H1 (cell line): ENCODE measurements at regions not wholly inside any gene's neighbourhood (a gene's known extent, or its start where the extent isn't known, plus 50 kb on each side); places are given as distances from the start of the nearest gene placed in this dataset.

Source experiments
- CTCF ChIA-PET: fragments of 300-600 bp; sonication (Branson Sonifier 250); formaldehyde crosslinking; loops from one replicate; lab custom pipeline; 2021; ENCODE audit not compliant: partially characterized antibody; lab: Charles Lee
- POLR2A ChIA-PET: fragments of 300-600 bp; sonication (Branson Sonifier 250); formaldehyde crosslinking; loops from one replicate; lab custom pipeline; 2021; ENCODE audit warnings: inconsistent platforms; ENCODE audit not compliant: partially characterized antibody; lab: Charles Lee
- DNase-seq, 2 experiments: peaks; one replicate each; pipeline versions ENCODE4 v3.0.0 to v3.0.0-alpha.2; 2010 to 2022; ENCODE audit warnings: low spot score in 2 of 2, low read depth in 1 of 2, mixed read lengths in 1 of 2
- FAIRE-seq: peaks from 2 replicates; lab custom pipeline; 2011; peaks lifted over from hg19 to GRCh38; lab: Jason Lieb, UNC
- H2AFZ ChIP-seq: 2 replicates; pipeline ENCODE4 v1.8.1; 2012; ENCODE audit warnings: low read length, inconsistent platforms
- H2AK5ac ChIP-seq: 2 replicates; pipeline ENCODE4 v1.6.1; 2013; ENCODE audit warnings: low read depth, low read length
- H2BK120ac ChIP-seq: replicated peaks from 2 replicates; pipeline ENCODE3; 2013; ENCODE audit warnings: low read depth, low read length, inconsistent platforms
- H2BK12ac ChIP-seq: 2 replicates; pipeline ENCODE4 v1.6.1; 2013; ENCODE audit warnings: low read depth, low read length
- H2BK15ac ChIP-seq: 2 replicates; pipeline ENCODE4 v1.6.1; 2013; ENCODE audit warnings: low read length
- H2BK20ac ChIP-seq: 2 replicates; pipeline ENCODE4 v1.6.1; 2013; ENCODE audit warnings: low read length
- H2BK5ac ChIP-seq: 2 replicates; pipeline ENCODE4 v1.6.1; 2013; ENCODE audit warnings: low read depth, low read length
- H3K14ac ChIP-seq: 2 replicates; pipeline ENCODE4 v1.6.1; 2013; ENCODE audit warnings: inconsistent platforms; ENCODE audit not compliant: insufficient read length
- H3K18ac ChIP-seq: 2 replicates; pipeline ENCODE4 v1.6.1; 2013; ENCODE audit warnings: low read length; ENCODE audit errors: extremely low read depth
- H3K23ac ChIP-seq: 2 replicates; pipeline ENCODE4 v1.6.1; 2013; ENCODE audit warnings: inconsistent platforms; ENCODE audit not compliant: insufficient read length
- H3K23me2 ChIP-seq: 2 replicates; pipeline ENCODE4 v1.6.1; 2013; ENCODE audit warnings: low read depth, low read length
- H3K27ac ChIP-seq: 2 replicates; pipeline ENCODE4 v1.6.1; 2011; ENCODE audit warnings: low read depth, low read length, inconsistent platforms
- H3K27me3 ChIP-seq, 4 experiments: replicated peaks in 1 of 4; 1 replicate in 1 of 4; 2 replicates in 3 of 4; pipeline versions ENCODE4 v1.6.1 to v1.8.1; 2011 to 2013; ENCODE audit warnings: low read length in 3 of 4, mild to moderate bottlenecking in 3 of 4, inconsistent platforms in 2 of 4, mixed read lengths in 2 of 4, moderate library complexity in 1 of 4; ENCODE audit not compliant: control insufficient read depth in 3 of 4, insufficient read depth in 3 of 4; ENCODE audit errors: extremely low read depth in 1 of 4
- H3K36me3 ChIP-seq, 4 experiments: 2 replicates each; pipeline versions ENCODE4 v1.6.1 to v1.8.1; 2011 to 2013; ENCODE audit warnings: mild to moderate bottlenecking in 4 of 4, low read length in 3 of 4, moderate library complexity in 2 of 4, control low read depth in 1 of 4, inconsistent platforms in 1 of 4; ENCODE audit not compliant: insufficient read depth in 4 of 4, control insufficient read depth in 2 of 4
- H3K4ac ChIP-seq: replicated peaks from 2 replicates; pipeline ENCODE3; 2013; ENCODE audit warnings: low read length, low read depth, mixed read lengths, inconsistent platforms; ENCODE audit not compliant: insufficient read length
- H3K4me1 ChIP-seq, 4 experiments: replicated peaks in 1 of 4; 1 replicate in 1 of 4; 2 replicates in 3 of 4; pipeline versions ENCODE4 v1.6.1 to v1.8.1; 2011 to 2013; ENCODE audit warnings: low read length in 3 of 4, inconsistent platforms in 2 of 4, mixed read lengths in 1 of 4; ENCODE audit not compliant: insufficient read depth in 4 of 4, control insufficient read depth in 3 of 4
- H3K4me2 ChIP-seq, 2 experiments: 2 replicates each; pipeline versions ENCODE4 v1.6.1 to v1.8.1; 2011 to 2013; ENCODE audit warnings: low read depth in 2 of 2, low read length in 2 of 2, control low read depth in 1 of 2, inconsistent platforms in 1 of 2, mild to moderate bottlenecking in 1 of 2; ENCODE audit not compliant: insufficient read depth in 1 of 2
- H3K4me3 ChIP-seq, 4 experiments: fragments of 200-600, 300-600 bp in 1 of 4; sonication (generic), shearing (Covaris generic), sonication (Bioruptor Twin) in 1 of 4; 2 replicates each; pipeline versions ENCODE4 v1.5.1 to v1.8.1; 2011 to 2016; ENCODE audit warnings: low read length in 4 of 4, low read depth in 3 of 4, control low read depth in 2 of 4, inconsistent platforms in 2 of 4, mild to moderate bottlenecking in 2 of 4, mixed read lengths in 1 of 4, moderate library complexity in 1 of 4; ENCODE audit not compliant: insufficient read depth in 2 of 4; ENCODE audit errors: extremely low read depth in 1 of 4
- H3K56ac ChIP-seq: replicated peaks from 2 replicates; pipeline ENCODE3; 2013; ENCODE audit warnings: low read depth, mild to moderate bottlenecking, mixed read lengths, low read length, inconsistent platforms; ENCODE audit not compliant: insufficient read length
- H3K79me1 ChIP-seq: 2 replicates; pipeline ENCODE4 v1.6.1; 2013; ENCODE audit warnings: low read depth, low read length, control low read depth
- H3K79me2 ChIP-seq, 2 experiments: 2 replicates each; pipeline versions ENCODE4 v1.6.1 to v1.8.1; 2012 to 2013; ENCODE audit warnings: low read length in 2 of 2, mild to moderate bottlenecking in 2 of 2, inconsistent platforms in 1 of 2; ENCODE audit not compliant: insufficient read depth in 2 of 2, control insufficient read depth in 1 of 2
- H3K9ac ChIP-seq, 4 experiments: replicated peaks in 1 of 4; 1 replicate in 1 of 4; 2 replicates in 3 of 4; pipeline versions ENCODE4 v1.6.1 to v1.8.1; 2011 to 2013; ENCODE audit warnings: low read depth in 3 of 4, low read length in 3 of 4, control low read depth in 2 of 4, mild to moderate bottlenecking in 2 of 4, moderate library complexity in 2 of 4, inconsistent platforms in 1 of 4; ENCODE audit errors: extremely low read depth in 1 of 4
- H3K9me3 ChIP-seq, 2 experiments: 2 replicates each; pipeline versions ENCODE4 v1.6.1 to v1.8.1; 2012 to 2013; ENCODE audit warnings: mild to moderate bottlenecking in 2 of 2, moderate library complexity in 2 of 2, control low read depth in 1 of 2, inconsistent platforms in 1 of 2, low read depth in 1 of 2, low read length in 1 of 2, mixed read lengths in 1 of 2; ENCODE audit not compliant: insufficient read depth in 2 of 2
- H4K20me1 ChIP-seq, 2 experiments: replicated peaks in 1 of 2; 2 replicates each; pipeline versions ENCODE3 to v1.8.1; 2011 to 2013; ENCODE audit warnings: inconsistent platforms in 2 of 2, low read length in 2 of 2, mild to moderate bottlenecking in 1 of 2; ENCODE audit not compliant: insufficient read depth in 2 of 2, control insufficient read depth in 1 of 2
- H4K5ac ChIP-seq: 2 replicates; pipeline ENCODE4 v1.6.1; 2013; ENCODE audit warnings: low read length, low read depth, mixed read lengths, inconsistent platforms; ENCODE audit not compliant: insufficient read length
- H4K8ac ChIP-seq: 2 replicates; pipeline ENCODE4 v1.8.0; 2013; ENCODE audit warnings: mild to moderate bottlenecking, moderate library complexity, low read length, inconsistent platforms; ENCODE audit not compliant: insufficient read depth; ENCODE audit errors: extremely low read depth
- H4K91ac ChIP-seq: replicated peaks from 2 replicates; pipeline ENCODE3; 2013; ENCODE audit warnings: low read length, mixed read lengths, inconsistent platforms; ENCODE audit not compliant: insufficient read length
- CBX8 ChIP-seq: fragments of 300-800, 300-1000 bp; sonication (generic); IDR thresholded peaks from 2 replicates; pipeline ENCODE4 v1.7.1; 2016; ENCODE audit warnings: low read depth, low read length, borderline replicate concordance
- CEBPB ChIP-seq: IDR thresholded peaks from 2 replicates; pipeline ENCODE4 v1.6.1; 2012; ENCODE audit warnings: low read depth, low read length
- HDAC2 ChIP-seq, 2 experiments: fragments of 300-600 bp in 1 of 2; sonication (generic) in 1 of 2; IDR thresholded peaks; 2 replicates each; pipeline ENCODE4 v1.6.1; 2011 to 2012; ENCODE audit warnings: low read depth in 2 of 2, low read length in 2 of 2, mild to moderate bottlenecking in 2 of 2, moderate library complexity in 2 of 2, borderline replicate concordance in 1 of 2, inconsistent platforms in 1 of 2
- HDAC6 ChIP-seq: IDR thresholded peaks from one replicate; pipeline ENCODE4 v1.7.1; 2012; ENCODE audit warnings: low read depth, mild to moderate bottlenecking, inconsistent platforms, low read length, moderate library complexity
- JUN ChIP-seq: IDR thresholded peaks from 2 replicates; pipeline ENCODE4 v1.6.1; 2011; ENCODE audit warnings: low read depth, mild to moderate bottlenecking, improper control_type of control experiment, low read length
- NRF1 ChIP-seq: IDR thresholded peaks from 2 replicates; pipeline ENCODE4 v1.6.1; 2011; ENCODE audit warnings: mild to moderate bottlenecking, low read depth, low read length, improper control_type of control experiment
- RAD21 ChIP-seq, 2 experiments: IDR thresholded peaks in 1 of 2; conservative IDR thresholded peaks in 1 of 2; 2 replicates each; pipeline ENCODE4 v1.6.1; 2011; ENCODE audit warnings: low read depth in 2 of 2, low read length in 2 of 2, improper control_type of control experiment in 1 of 2, inconsistent platforms in 1 of 2, mild to moderate bottlenecking in 1 of 2, moderate library complexity in 1 of 2
- RXRA ChIP-seq: IDR thresholded peaks from 2 replicates; pipeline ENCODE4 v1.6.1; 2011; ENCODE audit warnings: low read depth, mild to moderate bottlenecking, low read length, moderate library complexity; ENCODE audit not compliant: insufficient read depth
- WGBS, 2 experiments: shearing (Covaris generic) in 1 of 2; methylation state at CpG; one replicate each; pipeline versions ENCODE4 v1.1.6 to v1.1.7; 2013 to 2015; ENCODE audit warnings: low lambda C conversion rate in 2 of 2, mixed read lengths in 2 of 2, inconsistent platforms in 1 of 2, low coverage in 1 of 2, missing lambda C conversion rate in 1 of 2; ENCODE audit not compliant: insufficient replicate concordance in 2 of 2, insufficient coverage in 1 of 2, insufficient read length in 1 of 2; ENCODE audit errors: extremely low coverage in 1 of 2, missing lambda C conversion rate in 1 of 2; 5-methylcytosine and 5-hydroxymethylcytosine counted together

GRCh38 chr1:87592156-87592555 lies 263.5 kb downstream of the LMO4 start:
- Histone ChIP-seq H3K79me1 (no peaks in the 10 kb centered on the region), H3K9me3 (no peaks in the 10 kb centered on the region), H3K23me2 (no peaks in the 10 kb centered on the region), H2AK5ac (no peak overlapping the region), H2BK12ac (no peak overlapping the region), H2BK20ac (no peak overlapping the region), H3K27ac (no peak overlapping the region), H3K79me2 (no peaks in the 10 kb centered on the region), H3K56ac (no peak overlapping the region), H2BK5ac (no peak overlapping the region), H3K14ac (no peak overlapping the region), H2BK15ac (no peak overlapping the region), H2AFZ (no peak overlapping the region), H3K18ac (no peak overlapping the region), H4K20me1 (no peaks in the 10 kb centered on the region), H4K8ac (no peak overlapping the region), H3K36me3 (no peaks in the 10 kb centered on the region), H3K23ac (no peak overlapping the region), H4K91ac (no peak overlapping the region), H3K4me2 (no peak overlapping the region), H3K4ac (no peak overlapping the region), H3K9ac (no peak overlapping the region), H3K4me1 (no peaks in the 10 kb centered on the region), H3K27me3 (no peaks in the 10 kb centered on the region), H2BK120ac (no peak overlapping the region), H3K4me3 (no peak overlapping the region), H4K5ac (no peak overlapping the region)
- DNase-seq, result no peak
- CTCF ChIA-PET, result no interaction called here
- 96% methylated on average over 2 of the region's 2 CpGs; no CpG with 5 or more reads in 1 of the 2 experiments for WGBS, 2 experiments
- TF ChIP-seq JUN, result no peak
- no peak for TF ChIP-seq NRF1
- TF ChIP-seq HDAC2 (IDR thresholded peaks at IDR 0.05; ENCODE audit: borderline replicate concordance in 1 of 2, low read depth in 2 of 2, low read length in 2 of 2), result no peak
- no peak for TF ChIP-seq CEBPB
- no peak for TF ChIP-seq RAD21 (IDR thresholded peaks at IDR 0.05 in 1 of 2, conservative IDR thresholded peaks at IDR 0.05 in 1 of 2; ENCODE audit: low read depth in 2 of 2, low read length in 2 of 2)
- no peak for TF ChIP-seq CBX8
- TF ChIP-seq HDAC6, result no peak
- TF ChIP-seq RXRA, result no peak
- FAIRE-seq, result no peak
- POLR2A ChIA-PET, result no interaction called here
